Caco-2 (cell line): ENCODE measurements at regions not wholly inside any gene's neighbourhood (a gene's known extent, or its start where the extent isn't known, plus 50 kb on each side); places are given as distances from the start of the nearest gene placed in this dataset.

Experiments
- BruUV-seq: library from RNA; stranded (reverse); fragments of 400-500 nt; replicated peaks from 2 replicates; lab custom pipeline; 2021; lab: Mats Ljungman, UMichigan
- CTCF ChIA-PET: fragments of 300-600 bp; sonication (Branson Sonifier 250); formaldehyde crosslinking; loops from one replicate; lab custom pipeline; 2022; ENCODE audit warnings: antibody characterized with exemption; lab: Charles Lee
- POLR2A ChIA-PET: fragments of 300-600 bp; sonication (Branson Sonifier 250); formaldehyde crosslinking; loops from one replicate; lab custom pipeline; 2022; ENCODE audit warnings: antibody characterized with exemption; lab: Charles Lee
- DNase-seq, 2 experiments: peaks; one replicate each; pipeline versions ENCODE4 v3.0.0 to v3.0.0-alpha.2; 2020 to 2022
- H3K27me3 ChIP-seq: replicated peaks from 2 replicates; pipeline ENCODE4 v1.6.0; 2011; ENCODE audit warnings: low read length; ENCODE audit not compliant: control insufficient read depth, insufficient read depth
- H3K36me3 ChIP-seq: 2 replicates; pipeline ENCODE4 v1.5.1; 2011; ENCODE audit warnings: low read length; ENCODE audit not compliant: control insufficient read depth, insufficient read depth
- H3K4me1 ChIP-seq: fragments of 250-450 bp; sonication (Bioruptor Pico); 2 replicates; pipeline ENCODE4 v1.5.1; 2020; ENCODE audit warnings: mild to moderate bottlenecking
- H3K4me3 ChIP-seq: 2 replicates; pipeline ENCODE4 v1.5.1; 2011; ENCODE audit warnings: low read depth, mild to moderate bottlenecking, control low read depth, low read length
- H3K9me3 ChIP-seq: fragments of 250-450 bp; sonication (Bioruptor Pico); 2 replicates; pipeline ENCODE4 v1.5.1; 2020; ENCODE audit warnings: mild to moderate bottlenecking, moderate library complexity
- H3K27ac Mint-ChIP-seq: one replicate; pipeline ENCODE4 v1.8.0; 2022; ENCODE audit warnings: mixed read lengths; ENCODE audit not compliant: unreplicated experiment
- H3K27me3 Mint-ChIP-seq: one replicate; pipeline ENCODE4 v1.8.0; 2022; ENCODE audit warnings: mixed read lengths; ENCODE audit not compliant: insufficient read depth, unreplicated experiment
- H3K36me3 Mint-ChIP-seq: one replicate; pipeline ENCODE4 v1.8.0; 2022; ENCODE audit warnings: mild to moderate bottlenecking, mixed read lengths; ENCODE audit not compliant: insufficient read depth, unreplicated experiment
- H3K4me1 Mint-ChIP-seq: one replicate; pipeline ENCODE4 v1.8.0; 2022; ENCODE audit warnings: low read depth, mixed read lengths; ENCODE audit not compliant: unreplicated experiment
- H3K4me3 Mint-ChIP-seq: one replicate; pipeline ENCODE4 v1.8.0; 2022; ENCODE audit warnings: mild to moderate bottlenecking, moderate library complexity, mixed read lengths; ENCODE audit not compliant: unreplicated experiment
- H3K9me3 Mint-ChIP-seq: one replicate; pipeline ENCODE4 v1.8.0; 2022; ENCODE audit warnings: mixed read lengths; ENCODE audit not compliant: unreplicated experiment
- intact Hi-C: fragments of 100-400 bp; cut with micrococcal nuclease; formaldehyde crosslinking; loops from one replicate; pipeline ENCODE4 v1.10.0; 2022; ENCODE audit not compliant: unreplicated experiment
- TF ChIP-seq, protein P1 (sequence below), 2 experiments: fragments of 200-600 bp in 1 of 2; IDR thresholded peaks; 1 replicate in 1 of 2; 2 replicates in 1 of 2; pipeline versions ENCODE4 v1.5.1 to v1.8.0; 2011 to 2022; ENCODE audit warnings: antibody characterized with exemption in 1 of 2, control low read depth in 1 of 2, inconsistent platforms in 1 of 2, low read depth in 1 of 2, low read length in 1 of 2, mild to moderate bottlenecking in 1 of 2, moderate library complexity in 1 of 2; ENCODE audit not compliant: insufficient read depth in 1 of 2, severe bottlenecking in 1 of 2, unreplicated experiment in 1 of 2

DNA sequence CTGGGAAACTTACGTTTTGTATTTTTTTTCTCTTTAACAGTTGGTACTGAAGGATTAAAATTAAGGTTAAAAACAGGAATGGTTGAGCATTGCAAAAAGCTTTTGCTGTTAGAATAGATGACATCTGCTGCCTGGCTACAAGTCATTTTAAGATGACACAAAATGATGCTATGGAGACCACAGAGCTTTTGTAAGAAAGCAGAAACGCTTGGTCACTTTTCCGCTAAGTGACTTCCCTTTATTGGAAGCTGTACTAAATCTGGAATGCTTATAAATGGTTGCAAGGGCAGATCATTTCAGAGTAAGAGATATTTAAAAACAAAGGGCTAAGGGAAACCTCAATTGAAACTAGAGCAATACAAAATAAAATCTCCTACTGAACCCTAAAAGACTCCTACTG is 544.0 kb downstream of the STK39 start:
- no peak for DNase-seq
- Histone ChIP-seq H3K9me3 (no peaks in the 10 kb centered on the region), H3K36me3 (no peaks in the 10 kb centered on the region), H3K4me3 (no peak overlapping the region), H3K4me1 (no peaks in the 10 kb centered on the region), H3K27me3 (no peaks in the 10 kb centered on the region)
- CTCF ChIA-PET: no interaction called here
- intact Hi-C loops: no loop called here
- TF ChIP-seq, protein P1, sequence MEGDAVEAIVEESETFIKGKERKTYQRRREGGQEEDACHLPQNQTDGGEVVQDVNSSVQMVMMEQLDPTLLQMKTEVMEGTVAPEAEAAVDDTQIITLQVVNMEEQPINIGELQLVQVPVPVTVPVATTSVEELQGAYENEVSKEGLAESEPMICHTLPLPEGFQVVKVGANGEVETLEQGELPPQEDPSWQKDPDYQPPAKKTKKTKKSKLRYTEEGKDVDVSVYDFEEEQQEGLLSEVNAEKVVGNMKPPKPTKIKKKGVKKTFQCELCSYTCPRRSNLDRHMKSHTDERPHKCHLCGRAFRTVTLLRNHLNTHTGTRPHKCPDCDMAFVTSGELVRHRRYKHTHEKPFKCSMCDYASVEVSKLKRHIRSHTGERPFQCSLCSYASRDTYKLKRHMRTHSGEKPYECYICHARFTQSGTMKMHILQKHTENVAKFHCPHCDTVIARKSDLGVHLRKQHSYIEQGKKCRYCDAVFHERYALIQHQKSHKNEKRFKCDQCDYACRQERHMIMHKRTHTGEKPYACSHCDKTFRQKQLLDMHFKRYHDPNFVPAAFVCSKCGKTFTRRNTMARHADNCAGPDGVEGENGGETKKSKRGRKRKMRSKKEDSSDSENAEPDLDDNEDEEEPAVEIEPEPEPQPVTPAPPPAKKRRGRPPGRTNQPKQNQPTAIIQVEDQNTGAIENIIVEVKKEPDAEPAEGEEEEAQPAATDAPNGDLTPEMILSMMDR (IDR thresholded peaks at IDR 0.05; ENCODE audit: insufficient read depth in 1 of 2, low read depth in 1 of 2, low read length in 1 of 2, severe bottlenecking in 1 of 2, unreplicated experiment in 1 of 2): no peak
- Mint-ChIP-seq H3K4me3 (no peak overlapping the region), H3K36me3 (no peaks in the 10 kb centered on the region), H3K4me1 (no peaks in the 10 kb centered on the region), H3K9me3 (no peaks in the 10 kb centered on the region), H3K27ac (no peak overlapping the region), H3K27me3 (peaks cover 7% of the 10 kb centered on the region)
- POLR2A ChIA-PET: no interaction called here
- BruUV-seq: no TSS peak

DNA sequence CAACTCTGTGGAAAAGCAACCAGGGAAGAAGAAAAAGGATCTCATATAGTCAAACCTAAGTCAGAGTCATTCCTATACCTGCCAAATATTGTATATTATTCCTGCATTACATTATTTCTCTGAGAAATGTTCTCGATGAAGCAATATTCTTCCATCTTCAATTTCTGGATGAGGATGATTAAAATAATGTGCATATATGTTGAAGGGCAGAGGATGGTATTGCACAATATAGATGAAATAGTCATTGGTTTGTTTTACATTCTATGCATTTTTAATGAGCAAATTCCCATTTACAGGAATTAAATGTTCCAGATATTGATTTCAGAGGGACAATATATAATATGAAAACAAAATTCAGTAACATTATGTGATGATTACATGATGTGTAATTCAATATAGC is 545.2 kb downstream of the STK39 start:
- H3K27me3 ChIP-seq: no peaks in the 10 kb centered on the region
- Mint-ChIP-seq H3K4me3 (no peak overlapping the region), H3K36me3 (no peaks in the 10 kb centered on the region), H3K27me3 (peaks cover 7% of the 10 kb centered on the region), H3K9me3 (no peaks in the 10 kb centered on the region), H3K4me1 (no peaks in the 10 kb centered on the region), H3K27ac (no peak overlapping the region)
- intact Hi-C loops: no loop called here
- H3K36me3 ChIP-seq: no peaks in the 10 kb centered on the region
- H3K9me3 ChIP-seq: no peaks in the 10 kb centered on the region
- H3K4me1 ChIP-seq: no peaks in the 10 kb centered on the region
- H3K4me3 ChIP-seq: no peak overlapping the region
- CTCF ChIA-PET: no interaction called here
- TF ChIP-seq, protein P1 (IDR thresholded peaks at IDR 0.05; ENCODE audit: insufficient read depth in 1 of 2, low read depth in 1 of 2, low read length in 1 of 2, severe bottlenecking in 1 of 2, unreplicated experiment in 1 of 2): no peak
- no TSS peak for BruUV-seq
- no peak for DNase-seq
- POLR2A ChIA-PET: no interaction called here

DNA sequence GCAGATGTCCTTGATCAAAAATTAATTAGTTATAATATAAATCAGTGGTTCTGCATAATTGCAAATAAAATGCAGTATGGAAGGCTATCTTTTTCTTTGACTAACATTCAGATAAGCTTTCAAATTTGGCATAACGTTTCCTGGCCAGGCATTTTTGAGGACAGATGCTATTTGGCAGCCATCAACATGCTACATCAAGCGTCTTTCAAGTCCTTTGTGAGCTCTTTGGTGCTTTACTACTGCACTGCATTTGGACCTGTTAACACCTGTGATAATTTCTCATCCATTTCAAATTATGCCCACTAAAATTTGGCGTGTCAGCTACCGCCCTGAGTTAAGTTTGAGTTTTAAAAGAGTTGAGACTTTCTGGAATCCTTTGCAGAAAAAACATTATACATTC is 545.7 kb downstream of the STK39 start:
- ChIA-PET CTCF (no interaction called here), POLR2A (no interaction called here)
- TF ChIP-seq, protein P1 (IDR thresholded peaks at IDR 0.05; ENCODE audit: insufficient read depth in 1 of 2, low read depth in 1 of 2, low read length in 1 of 2, severe bottlenecking in 1 of 2, unreplicated experiment in 1 of 2): no peak
- DNase-seq: no peak
- Histone ChIP-seq H3K27me3 (no peaks in the 10 kb centered on the region), H3K4me3 (no peak overlapping the region), H3K9me3 (no peaks in the 10 kb centered on the region), H3K36me3 (no peaks in the 10 kb centered on the region), H3K4me1 (no peaks in the 10 kb centered on the region)
- BruUV-seq: no TSS peak
- Mint-ChIP-seq H3K27me3 (peaks cover 7% of the 10 kb centered on the region), H3K4me1 (no peaks in the 10 kb centered on the region), H3K36me3 (no peaks in the 10 kb centered on the region), H3K9me3 (no peaks in the 10 kb centered on the region), H3K4me3 (no peak overlapping the region), H3K27ac (no peak overlapping the region)
- intact Hi-C loops: no loop called here
